Ureter (tissue), 1 donor: ENCODE measurements at regions not wholly inside any gene's neighbourhood (a gene's known extent, or its start where the extent isn't known, plus 50 kb on each side); places are given as distances from the start of the nearest gene placed in this dataset.

Experiments
- DNase-seq: peaks from one replicate; pipeline ENCODE4 v3.0.0-alpha.2; 2020; ENCODE audit warnings: low spot score
- donor health status: DM: yes; HTN: yes; CAD: no.

DNA sequence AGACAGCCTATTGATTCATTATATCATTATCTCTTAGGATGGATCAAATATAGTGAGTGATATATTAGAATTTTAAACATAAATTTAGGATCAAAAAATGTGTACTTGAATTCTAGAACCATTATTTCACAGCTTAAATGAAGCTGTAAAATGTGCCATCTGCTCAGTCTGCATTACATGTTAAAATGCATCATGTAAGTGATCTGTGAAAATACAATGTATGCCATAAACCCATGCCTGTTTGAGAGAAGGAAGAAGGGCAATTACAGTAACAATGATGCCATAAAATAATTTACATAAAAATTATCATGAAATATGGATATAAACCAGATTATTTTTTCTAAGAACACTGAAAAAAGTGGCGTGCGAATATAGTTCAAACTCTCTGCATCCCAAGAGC lies 1066.0 kb upstream of the ADGRL4 start:
- DNase-seq, result no peak

DNA sequence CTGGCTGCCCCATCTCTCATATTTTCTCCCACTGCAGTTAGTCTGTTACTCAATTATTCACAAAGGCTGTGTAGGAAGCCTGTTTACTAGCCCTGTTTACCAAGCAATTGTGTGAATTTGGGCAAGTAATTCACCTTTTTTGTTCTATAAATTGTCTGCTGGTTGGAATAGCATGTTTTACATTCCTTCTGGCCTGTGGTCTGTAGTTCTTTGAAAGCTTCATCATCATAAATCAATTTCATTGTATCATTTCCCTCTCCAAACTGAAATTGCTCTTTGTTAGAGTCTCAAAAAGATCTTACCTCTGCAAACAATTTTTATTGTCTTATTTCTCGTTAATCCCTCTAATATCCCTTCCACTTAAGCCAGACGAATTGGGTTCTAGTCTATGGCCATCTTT lies 1059.5 kb upstream of the ADGRL4 start:
- no peak for DNase-seq

DNA sequence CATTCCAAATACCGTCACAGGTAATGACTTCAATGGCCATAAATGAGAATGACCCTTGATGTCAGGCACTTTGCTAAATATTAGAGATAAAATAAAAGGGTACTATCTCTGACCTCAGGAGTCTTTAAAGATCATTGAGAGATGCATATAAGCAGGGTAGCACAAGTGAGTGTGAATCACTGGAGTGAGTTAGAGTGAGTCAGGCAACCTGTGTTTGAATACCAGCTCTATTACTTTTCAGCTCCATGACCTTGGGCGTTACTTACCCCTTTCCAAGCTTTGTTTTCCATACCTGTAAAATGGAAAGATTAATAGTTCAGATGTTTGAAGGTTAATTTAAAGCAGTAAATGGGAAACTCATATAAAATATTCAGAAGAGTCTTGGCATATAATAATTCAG lies 1058.0 kb upstream of the ADGRL4 start:
- no peak for DNase-seq

DNA sequence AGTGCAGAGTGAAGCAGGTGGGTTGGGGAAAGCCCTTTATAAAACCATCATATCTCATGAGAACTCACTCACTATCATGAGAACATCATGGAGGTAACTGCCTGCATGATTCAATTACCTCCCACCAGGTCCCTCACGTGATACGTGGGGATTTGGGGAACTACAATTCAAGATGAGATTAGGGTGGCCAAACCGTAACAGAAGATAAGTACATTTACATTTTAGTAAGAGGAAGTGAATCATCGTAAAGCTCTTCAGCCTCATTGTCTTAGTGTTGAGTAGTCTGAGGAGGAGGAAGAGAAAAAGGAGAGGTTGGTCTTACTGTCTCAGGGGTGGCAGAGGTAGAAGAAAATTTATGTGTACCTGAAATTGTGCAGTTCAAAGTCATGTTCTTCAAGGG lies 1053.4 kb upstream of the ADGRL4 start:
- no peak for DNase-seq

DNA sequence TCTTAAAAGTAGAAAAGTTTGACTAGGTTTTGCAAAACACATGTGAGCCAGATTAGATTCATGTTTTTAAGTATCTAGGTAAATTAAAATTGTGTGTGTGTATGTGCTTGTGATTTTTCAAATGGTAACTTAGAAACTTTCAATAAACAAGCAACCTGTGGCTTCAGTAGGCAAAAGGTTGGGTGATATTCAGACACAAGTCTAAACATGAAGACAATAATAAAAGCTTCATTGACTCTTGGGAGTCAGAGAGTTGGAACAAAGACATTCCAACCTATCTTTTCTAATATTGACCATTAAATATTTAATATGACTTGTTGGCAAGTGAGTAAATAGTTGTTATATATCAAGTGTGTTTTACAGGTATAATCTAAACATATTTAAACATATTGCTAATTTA lies 1049.6 kb upstream of the ADGRL4 start:
- no peak for DNase-seq

DNA sequence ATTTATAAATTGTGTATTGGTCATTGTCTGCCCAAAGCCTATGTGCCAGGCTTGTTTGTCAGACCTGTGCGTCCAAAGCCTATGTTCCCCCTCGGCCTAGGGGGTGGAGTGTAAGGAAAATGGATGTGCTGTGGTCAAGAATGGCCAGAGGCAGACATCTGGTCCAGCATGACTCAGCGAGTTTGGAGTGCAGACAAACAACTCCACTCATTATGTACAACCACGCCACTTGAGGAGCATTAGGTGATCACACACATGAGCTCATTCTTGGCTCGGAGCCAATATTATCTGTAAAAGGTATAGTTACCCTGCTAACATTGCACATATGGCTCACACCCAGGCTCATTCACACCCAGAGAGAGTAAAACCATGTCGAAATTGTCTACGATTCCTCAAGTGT lies 1047.6 kb upstream of the ADGRL4 start:
- DNase-seq, result no peak

DNA sequence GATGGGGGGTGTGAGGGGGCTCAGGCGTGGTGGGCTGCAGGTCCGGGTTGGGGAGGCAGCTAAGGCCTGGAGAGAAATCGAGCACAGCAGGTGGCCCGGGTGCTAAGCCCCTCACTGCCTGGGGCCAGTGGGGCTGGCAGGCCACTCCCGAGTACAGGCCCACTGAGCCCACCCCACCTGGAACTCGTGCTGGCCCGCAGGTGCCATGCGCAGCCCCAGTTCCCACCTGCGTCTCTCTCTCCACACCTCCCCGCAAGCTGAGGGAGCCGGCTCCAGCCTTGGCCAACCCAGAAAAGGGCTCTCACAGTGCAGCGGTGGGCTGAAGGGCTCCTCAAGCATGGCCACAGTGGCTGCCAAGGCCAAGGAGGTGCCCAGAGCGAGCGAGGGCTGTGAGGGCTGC lies 1047.1 kb upstream of the ADGRL4 start:
- DNase-seq, result no peak

DNA sequence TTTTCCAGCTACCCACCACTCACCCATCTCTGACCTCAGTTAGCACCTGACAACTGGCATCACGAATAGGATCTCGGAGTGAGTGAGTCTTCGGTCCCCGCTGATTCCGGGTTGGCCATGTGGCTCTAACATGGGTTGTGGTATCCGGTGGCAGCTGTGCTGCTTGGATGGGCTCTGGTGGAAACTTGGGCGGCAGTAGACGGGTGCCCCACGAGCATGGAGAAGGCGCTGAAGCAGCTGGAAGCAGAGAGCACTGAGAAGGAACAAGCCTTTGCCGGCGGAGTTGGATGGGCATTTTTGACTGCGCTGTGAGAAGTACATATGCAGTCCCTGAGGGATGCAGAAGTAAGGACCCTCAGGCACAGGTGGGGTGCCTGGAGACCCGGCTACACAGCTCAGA lies 1044.0 kb upstream of the ADGRL4 start:
- DNase-seq, result no peak

DNA sequence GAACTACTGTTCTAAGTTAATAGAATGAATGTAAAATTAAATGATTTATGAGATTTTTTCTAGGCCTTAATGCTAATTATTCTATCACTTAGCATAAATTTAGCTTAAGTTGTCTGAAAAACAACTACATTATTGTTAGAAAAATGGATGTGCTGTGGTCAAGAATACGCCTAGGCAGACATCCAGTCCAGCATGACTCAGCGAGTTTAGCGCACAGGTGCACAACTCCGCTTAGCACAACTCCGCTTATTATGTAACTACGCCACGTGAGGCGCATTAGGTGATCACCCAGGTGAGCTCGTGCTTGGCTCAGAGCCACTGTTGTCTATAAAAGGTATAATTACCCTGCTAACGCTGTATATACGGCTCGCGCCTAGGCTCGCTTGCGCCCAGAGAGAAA lies 1043.6 kb upstream of the ADGRL4 start:
- no peak for DNase-seq

DNA sequence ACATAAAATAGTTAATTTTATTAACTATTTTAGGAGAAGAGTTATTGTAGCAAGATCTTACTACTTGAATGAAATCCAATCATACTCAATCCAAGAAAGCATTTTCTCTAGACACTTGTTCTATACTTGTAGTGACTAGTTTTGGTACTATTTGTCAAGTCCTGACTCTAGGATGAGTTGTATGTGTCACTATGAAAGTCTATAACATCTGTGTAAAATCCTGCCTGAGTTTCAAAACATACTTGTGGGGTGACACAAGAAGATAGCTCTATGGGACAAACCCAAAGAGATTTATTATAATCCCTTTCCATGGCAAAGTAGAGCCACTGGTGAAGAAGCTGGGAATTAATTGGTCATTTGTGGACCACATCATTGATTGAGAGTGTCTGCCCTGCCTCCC lies 1042.2 kb upstream of the ADGRL4 start:
- DNase-seq, result no peak

DNA sequence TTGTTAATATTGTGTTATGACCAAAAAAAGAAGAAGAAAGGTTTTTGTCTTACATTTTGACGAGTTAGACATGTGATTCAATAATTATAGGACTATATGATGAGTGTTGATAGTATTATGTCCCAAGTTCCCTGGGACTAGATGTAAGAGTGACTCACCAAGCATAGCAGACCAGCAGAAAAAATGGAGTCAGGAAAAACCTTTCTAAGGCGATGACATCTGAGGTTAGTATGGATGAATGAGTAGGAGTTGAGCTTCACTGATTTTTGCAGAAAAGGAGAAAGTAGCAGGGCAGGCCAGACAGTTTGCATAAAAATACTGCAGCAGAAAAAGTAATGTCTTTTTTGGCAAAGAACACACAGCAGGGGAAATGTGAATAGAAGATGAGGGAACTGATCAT lies 1041.3 kb upstream of the ADGRL4 start:
- DNase-seq, result no peak

DNA sequence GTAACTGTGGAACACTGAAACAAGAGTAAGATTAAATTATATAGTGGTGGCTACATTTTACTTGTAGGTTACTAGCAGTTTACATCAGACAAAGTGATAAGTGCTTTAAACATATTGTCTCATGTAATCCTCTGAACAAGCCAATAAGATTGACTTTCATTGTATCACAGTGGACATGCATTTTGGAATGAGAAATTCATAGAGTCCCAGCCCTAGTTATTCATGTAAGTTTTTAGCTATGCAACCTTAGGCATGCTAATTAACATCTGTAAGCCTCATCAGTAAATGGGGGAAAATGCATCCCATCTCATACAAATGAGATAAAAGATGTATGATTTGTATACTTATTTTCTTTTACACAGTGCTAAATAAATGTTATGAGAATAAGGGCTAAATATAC lies 1038.1 kb upstream of the ADGRL4 start:
- no peak for DNase-seq

DNA sequence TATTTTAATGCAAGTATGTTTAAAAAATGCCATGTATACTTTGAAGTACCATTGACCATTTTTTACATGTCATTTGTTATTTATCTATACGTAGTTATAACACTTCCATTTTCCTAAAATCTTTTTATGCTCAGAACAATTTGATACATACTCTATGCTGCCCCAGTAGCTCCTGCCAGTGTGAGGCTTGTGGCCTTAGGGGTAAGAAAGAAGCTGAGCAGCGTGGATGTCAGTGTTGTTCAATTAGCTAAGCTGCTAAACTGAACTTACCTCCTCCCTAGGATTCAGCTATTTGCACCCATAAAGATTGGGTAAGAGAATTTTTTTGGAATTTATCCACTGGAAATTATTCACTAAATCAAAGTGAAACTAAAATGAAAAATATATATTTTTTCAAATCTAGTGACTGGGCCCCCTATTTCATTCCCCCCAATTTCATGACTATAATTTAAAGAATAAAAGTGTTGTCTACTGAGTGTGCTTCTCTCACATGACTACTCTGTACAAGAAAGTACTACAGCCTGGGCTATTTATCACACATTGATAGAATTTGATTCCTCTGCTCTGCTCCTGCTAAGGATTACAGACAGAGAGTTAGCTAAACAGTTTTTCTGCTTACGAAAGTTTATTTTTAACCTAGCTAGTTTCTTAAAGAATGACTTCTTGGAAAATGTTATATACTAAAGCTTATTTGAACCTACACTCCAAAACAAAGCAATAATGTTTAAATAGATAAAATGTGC lies 1030.3 kb upstream of the ADGRL4 start:
- DNase-seq, result no peak

DNA sequence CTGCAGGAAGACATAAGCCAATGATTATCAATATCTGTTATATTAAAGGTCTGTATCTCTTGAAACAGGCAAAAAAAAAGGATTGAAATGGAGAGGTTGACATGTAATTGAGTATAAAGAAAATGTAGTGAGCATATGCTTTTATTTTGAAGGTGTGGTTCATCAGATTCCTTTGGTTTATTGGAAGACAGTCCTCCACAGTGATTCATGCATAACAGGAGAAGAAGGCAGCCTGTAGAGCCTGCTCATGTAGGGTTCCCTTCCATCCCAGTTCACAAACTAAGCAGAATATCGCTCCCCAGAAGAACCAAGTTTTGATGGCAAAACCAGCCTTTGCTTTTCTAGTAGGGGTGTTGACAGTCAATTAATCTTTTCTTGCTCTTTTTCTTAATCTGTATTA lies 1016.8 kb upstream of the ADGRL4 start:
- no peak for DNase-seq

DNA sequence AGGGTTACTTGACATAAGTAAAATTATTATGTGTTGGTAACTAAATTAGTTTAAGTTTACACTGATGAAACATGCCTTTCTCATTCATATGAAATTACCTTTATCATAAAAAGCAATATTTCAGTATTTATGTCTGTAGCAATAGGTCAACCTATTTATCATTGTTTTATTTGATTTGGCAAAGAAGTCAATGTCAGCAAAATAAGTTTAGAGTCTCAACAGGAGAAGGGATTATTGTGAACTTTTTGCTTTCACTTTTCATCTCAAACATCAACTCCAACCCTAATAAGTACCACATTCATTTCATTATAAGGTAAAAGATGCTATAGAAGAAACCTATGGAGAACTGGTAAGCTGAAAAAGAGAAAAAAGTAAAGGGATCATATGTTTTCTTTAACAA lies 1015.4 kb upstream of the ADGRL4 start:
- no peak for DNase-seq

DNA sequence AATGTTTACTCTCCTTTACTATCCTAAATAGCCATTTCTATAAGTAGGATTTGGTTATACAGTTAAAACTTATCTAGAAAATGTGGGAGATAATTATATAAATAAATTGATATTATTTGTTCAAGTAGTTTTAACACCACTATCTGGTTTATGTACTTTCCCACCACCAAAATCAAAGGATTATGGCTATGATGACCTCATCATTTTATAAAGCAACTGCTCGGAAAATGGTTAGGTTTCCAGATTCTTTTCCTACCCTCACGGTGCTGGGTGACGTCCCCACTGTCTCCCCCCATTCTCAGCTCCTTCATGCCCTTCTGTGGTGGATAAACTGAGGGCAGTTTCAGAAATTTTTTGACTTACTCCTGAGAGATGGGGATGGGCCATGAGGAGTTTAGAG lies 1011.8 kb upstream of the ADGRL4 start:
- no peak for DNase-seq

DNA sequence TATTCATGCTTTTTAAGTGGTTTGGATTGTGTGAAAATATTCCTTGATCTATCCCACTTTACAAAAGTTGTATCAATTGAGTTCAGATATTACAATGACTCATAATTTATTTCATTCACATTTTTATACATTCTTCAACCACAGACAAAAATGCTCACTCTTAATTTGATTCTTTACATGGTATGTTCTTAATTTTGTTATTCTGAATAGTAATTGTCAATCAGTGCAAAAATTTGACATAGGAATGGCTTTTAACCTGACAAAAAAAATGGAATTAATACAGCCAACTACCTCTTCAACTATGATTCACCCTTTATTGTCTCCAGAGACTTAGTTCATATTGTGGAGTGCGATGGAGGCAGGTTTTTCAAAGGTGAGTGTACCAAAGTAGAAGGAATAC lies 1002.4 kb upstream of the ADGRL4 start:
- no peak for DNase-seq

DNA sequence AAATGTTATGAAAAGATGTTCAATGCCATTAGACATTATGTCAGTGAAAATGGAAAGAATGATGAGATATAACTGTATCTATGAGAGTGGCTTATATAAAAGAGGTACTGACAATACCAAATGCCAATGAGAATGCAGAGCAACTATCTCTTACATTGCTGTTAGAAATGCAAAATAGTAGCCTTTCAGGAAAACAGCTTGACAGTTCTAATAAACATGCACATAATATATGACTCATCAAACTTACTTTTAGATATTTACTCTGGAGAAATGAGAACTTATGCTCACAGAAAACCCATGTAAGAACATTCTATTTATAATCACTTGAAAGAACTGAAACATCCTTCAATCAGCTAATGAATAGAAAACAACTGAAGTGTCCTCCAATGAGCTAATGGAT lies 996.7 kb upstream of the ADGRL4 start:
- no peak for DNase-seq

DNA sequence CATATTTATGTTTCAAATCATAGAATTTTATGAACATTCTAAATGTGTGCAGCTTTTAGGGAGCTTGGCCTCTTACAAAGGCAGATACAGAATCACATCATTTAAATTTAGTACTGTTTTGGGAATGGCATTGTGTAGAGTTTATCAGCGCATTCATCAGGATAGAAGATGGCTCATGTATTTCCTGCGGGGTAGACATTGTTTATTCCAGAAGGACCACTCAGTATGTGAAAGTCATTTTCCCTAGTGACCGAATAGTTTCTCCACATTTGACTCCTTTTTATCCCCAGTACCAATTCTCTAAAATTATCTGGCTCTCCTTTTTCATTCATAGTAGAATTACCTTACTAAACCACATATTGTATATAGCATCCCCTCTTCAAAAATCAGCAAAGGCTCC lies 981.9 kb upstream of the ADGRL4 start:
- no peak for DNase-seq

DNA sequence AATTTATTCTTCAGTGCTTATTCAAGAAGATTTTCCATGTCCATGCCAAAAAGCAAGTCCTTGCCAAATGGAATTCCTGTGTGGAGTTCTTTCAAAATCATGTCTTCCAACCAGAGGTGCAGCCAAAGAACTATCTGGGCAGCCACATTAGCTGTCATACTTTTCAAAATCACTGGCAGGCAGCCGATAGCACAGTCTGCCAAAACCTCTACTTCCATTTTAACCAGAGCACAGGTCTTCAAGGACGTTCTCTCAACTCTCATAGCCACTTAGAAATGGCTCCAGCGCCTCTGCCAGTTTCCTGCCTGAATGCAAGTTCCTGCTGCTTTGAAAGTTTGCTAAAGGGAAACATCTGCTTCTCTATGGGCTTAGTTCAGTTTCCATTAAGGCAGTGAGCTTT lies 975.7 kb upstream of the ADGRL4 start:
- peak; percentile 78 for DNase-seq

DNA sequence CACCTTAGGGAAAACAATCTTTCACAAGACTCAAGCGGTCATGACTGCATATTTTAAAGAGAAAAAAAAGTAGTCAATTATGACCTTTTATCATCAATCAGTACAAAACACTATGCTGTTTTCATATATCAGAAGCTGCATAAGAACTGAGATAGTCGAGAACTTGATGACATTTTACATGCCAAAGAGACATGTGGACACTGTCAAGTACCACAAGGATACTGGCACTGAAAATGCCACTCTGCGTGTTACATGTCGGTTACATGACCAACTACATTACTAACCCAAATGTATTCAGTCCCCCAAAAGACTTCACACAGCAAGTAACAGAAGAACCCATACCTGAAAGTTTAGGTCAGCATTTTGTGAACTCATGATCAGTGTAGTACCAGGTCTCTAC lies 975.0 kb upstream of the ADGRL4 start:
- no peak for DNase-seq

DNA sequence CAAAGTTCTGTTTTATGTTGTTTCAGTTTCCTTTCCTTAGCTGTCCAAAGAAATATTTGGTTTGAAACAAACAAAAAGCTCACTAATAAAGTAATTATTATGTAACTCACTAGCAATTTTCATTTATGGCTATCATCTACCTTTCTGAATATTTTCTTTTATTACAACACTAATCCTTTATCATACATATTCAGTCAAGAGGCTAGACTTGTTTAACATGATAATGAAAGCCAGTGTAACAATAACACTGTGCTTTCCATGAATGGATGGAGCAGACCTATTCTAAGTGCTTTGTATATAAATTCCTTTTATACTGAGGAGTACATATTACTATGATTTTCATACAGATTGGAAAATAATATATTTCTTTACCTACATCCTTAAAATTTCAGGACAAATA lies 972.8 kb upstream of the ADGRL4 start:
- no peak for DNase-seq

DNA sequence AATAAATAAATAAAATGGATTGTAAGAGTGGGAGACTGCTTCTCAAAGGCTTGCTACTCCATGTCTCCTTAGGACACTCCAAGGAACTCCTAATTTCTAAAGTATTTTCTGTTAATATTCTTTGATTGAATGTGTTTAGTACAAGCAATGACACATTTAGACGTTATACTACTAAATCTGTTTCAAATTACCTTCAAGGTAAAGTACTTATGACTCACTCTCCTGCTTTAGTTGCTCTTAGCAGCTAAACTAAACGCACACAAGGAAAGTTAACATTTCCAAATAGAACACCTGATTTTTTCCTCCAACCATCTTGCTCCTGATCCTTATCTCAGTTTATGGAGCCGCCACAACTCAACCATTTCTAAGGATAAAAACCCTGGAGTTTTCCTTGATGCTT lies 969.8 kb upstream of the ADGRL4 start:
- DNase-seq, result no peak

DNA sequence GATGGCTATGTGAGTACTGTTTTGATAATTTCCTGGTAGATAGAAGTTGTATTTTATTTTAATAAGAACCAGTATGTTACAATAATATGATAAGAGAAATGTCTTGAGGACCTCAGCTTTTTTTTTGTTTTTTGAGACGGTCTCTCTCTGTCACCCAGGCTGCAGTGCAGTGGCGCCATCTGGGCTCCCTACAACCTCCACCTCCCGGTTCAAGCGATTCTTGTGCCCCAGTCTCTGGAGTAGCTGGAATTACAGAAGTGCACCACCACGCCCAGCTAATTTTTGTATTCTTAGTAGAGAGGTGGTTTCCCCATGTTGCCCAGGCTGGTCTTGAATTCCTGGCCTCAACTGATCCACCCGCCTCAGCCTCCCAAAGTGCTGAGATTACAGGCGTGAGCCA lies 968.1 kb upstream of the ADGRL4 start:
- no peak for DNase-seq

DNA sequence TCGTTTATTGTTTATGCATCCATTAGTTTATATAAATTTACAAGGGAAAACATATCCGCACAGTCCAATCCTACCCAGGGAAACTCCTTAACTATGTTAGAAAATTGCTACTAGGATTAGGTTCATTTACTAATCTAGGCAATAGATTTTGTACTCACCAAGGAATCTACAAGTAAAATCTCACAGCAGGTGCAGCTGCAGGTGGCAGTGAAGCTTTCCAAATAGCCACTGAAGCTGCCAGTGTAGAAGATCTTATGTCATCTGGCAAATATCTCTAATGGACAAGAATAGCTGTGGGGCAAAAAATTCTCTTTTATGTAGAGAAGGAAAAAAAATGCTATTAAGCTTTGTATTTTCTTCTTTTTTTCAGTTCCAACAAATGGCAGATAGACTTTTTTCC lies 963.4 kb upstream of the ADGRL4 start:
- no peak for DNase-seq
